IMR-90 (cell line): ENCODE measurements at regions not wholly inside any gene's neighbourhood (a gene's known extent, or its start where the extent isn't known, plus 50 kb on each side); places are given as distances from the start of the nearest gene placed in this dataset.

ENCODE experiments used
- CTCF ChIP-seq: conservative IDR thresholded peaks from 2 replicates; pipeline ENCODE4 v1.5.1; 2012; ENCODE audit warnings: mild to moderate bottlenecking, low read depth, low read length, improper control_type of control experiment
- FOS ChIP-seq: fragments of 150-350 bp; IDR thresholded peaks from 2 replicates; pipeline ENCODE4 v1.6.1; 2016; ENCODE audit warnings: low read depth, low read length
- POLR2A ChIP-seq: IDR thresholded peaks from 2 replicates; pipeline ENCODE4 v1.6.1; 2012; ENCODE audit warnings: mild to moderate bottlenecking, low read depth, low read length
- RCOR1 ChIP-seq: IDR thresholded peaks from 2 replicates; pipeline ENCODE4 v1.6.1; 2012; ENCODE audit warnings: mild to moderate bottlenecking, low read length, improper control_type of control experiment; ENCODE audit not compliant: insufficient replicate concordance
- TF ChIP-seq, protein P1 (sequence below): fragments of 150-350 bp; IDR thresholded peaks from 2 replicates; pipeline ENCODE4 v1.6.1; 2016; ENCODE audit warnings: low read depth, mild to moderate bottlenecking, low read length, moderate library complexity, borderline replicate concordance

GRCh38 chr4:127151941-127152340, 480.8 kb upstream of the INTU start:
- TF ChIP-seq CTCF (no peak), RCOR1 (no peak), FOS (no peak), POLR2A (no peak)
- TF ChIP-seq, protein P1, sequence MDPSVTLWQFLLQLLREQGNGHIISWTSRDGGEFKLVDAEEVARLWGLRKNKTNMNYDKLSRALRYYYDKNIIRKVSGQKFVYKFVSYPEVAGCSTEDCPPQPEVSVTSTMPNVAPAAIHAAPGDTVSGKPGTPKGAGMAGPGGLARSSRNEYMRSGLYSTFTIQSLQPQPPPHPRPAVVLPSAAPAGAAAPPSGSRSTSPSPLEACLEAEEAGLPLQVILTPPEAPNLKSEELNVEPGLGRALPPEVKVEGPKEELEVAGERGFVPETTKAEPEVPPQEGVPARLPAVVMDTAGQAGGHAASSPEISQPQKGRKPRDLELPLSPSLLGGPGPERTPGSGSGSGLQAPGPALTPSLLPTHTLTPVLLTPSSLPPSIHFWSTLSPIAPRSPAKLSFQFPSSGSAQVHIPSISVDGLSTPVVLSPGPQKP = no peak
